Neural cell (in vitro differentiated cells): ENCODE measurements at regions not wholly inside any gene's neighbourhood (a gene's known extent, or its start where the extent isn't known, plus 50 kb on each side); places are given as distances from the start of the nearest gene placed in this dataset.

Experiments
- H2AFZ ChIP-seq: fragments of 200-600, 300-800 bp; sonication (generic), shearing (Covaris generic); 2 replicates; pipeline ENCODE4 v1.6.0; 2014; ENCODE audit warnings: low read depth, mild to moderate bottlenecking, antibody characterized with exemption, low read length, moderate library complexity
- H3F3A ChIP-seq: fragments of 200-600 bp; shearing (Covaris generic); 2 replicates; pipeline ENCODE4 v1.6.1; 2016; ENCODE audit warnings: mild to moderate bottlenecking, moderate library complexity, mixed read lengths, antibody characterized with exemption, low read length; ENCODE audit not compliant: insufficient read depth, poor library complexity, severe bottlenecking
- H3K27ac ChIP-seq: fragments of 200-600, 300-800 bp; sonication (generic), shearing (Covaris generic); 2 replicates; pipeline ENCODE4 v1.5.1; 2014; ENCODE audit warnings: mild to moderate bottlenecking, low read length, moderate library complexity
- H3K27me3 ChIP-seq: fragments of 300-800, 200-600 bp; sonication (generic), shearing (Covaris generic); 2 replicates; pipeline ENCODE4 v1.6.0; 2014; ENCODE audit warnings: mild to moderate bottlenecking, low read depth, low read length, moderate library complexity; ENCODE audit not compliant: insufficient read depth
- H3K36me3 ChIP-seq: fragments of 300-800, 200-600 bp; sonication (generic), shearing (Covaris generic); 2 replicates; pipeline ENCODE4 v1.5.1; 2014; ENCODE audit warnings: mild to moderate bottlenecking, antibody characterized with exemption, low read length, moderate library complexity; ENCODE audit not compliant: insufficient read depth
- H3K4me2 ChIP-seq: fragments of 300-800, 200-600 bp; sonication (generic), shearing (Covaris generic); 2 replicates; pipeline ENCODE4 v1.6.0; 2014; ENCODE audit warnings: mild to moderate bottlenecking, low read length
- H3K4me3 ChIP-seq: fragments of 300-800, 200-600 bp; sonication (generic), shearing (Covaris generic); 2 replicates; pipeline ENCODE4 v1.5.1; 2014; ENCODE audit warnings: mild to moderate bottlenecking, low read length, moderate library complexity
- H3K79me2 ChIP-seq: fragments of 200-600 bp; shearing (Covaris generic); replicated peaks from 2 replicates; pipeline ENCODE4 v1.6.0; 2014; ENCODE audit warnings: mild to moderate bottlenecking, low read length, moderate library complexity; ENCODE audit not compliant: insufficient read depth
- H3K9ac ChIP-seq: fragments of 300-800, 200-600 bp; sonication (generic), shearing (Covaris generic); 2 replicates; pipeline ENCODE4 v1.6.1; 2016; ENCODE audit warnings: mild to moderate bottlenecking, low read length, mixed read lengths
- H3K9me2 ChIP-seq: fragments of 200-600 bp; shearing (Covaris generic); 2 replicates; pipeline ENCODE4 v1.6.1; 2016; ENCODE audit warnings: mild to moderate bottlenecking, low read length, mixed read lengths; ENCODE audit not compliant: insufficient read depth
- H3K9me3 ChIP-seq: fragments of 200-600, 300-800 bp; sonication (generic), shearing (Covaris generic); 2 replicates; pipeline ENCODE4 v1.6.1; 2016; ENCODE audit warnings: mild to moderate bottlenecking, mixed run types, low read length, moderate library complexity, mixed read lengths
- H4K20me1 ChIP-seq: fragments of 200-600 bp; shearing (Covaris generic); 2 replicates; pipeline ENCODE4 v1.6.1; 2016; ENCODE audit warnings: mild to moderate bottlenecking, mixed run types; ENCODE audit not compliant: insufficient read depth
- EP300 ChIP-seq: fragments of 450-650 bp; conservative IDR thresholded peaks from 2 replicates; pipeline ENCODE4 v1.6.1; 2014; ENCODE audit warnings: antibody characterized with exemption, mild to moderate bottlenecking, moderate library complexity; ENCODE audit not compliant: poor library complexity, severe bottlenecking
- EZH2 ChIP-seq: fragments of 200-600, 300-800 bp; shearing (Covaris generic), sonication (generic); IDR thresholded peaks from 2 replicates; pipeline ENCODE4 v1.6.1; 2014; ENCODE audit warnings: antibody characterized with exemption, low read length, borderline replicate concordance, mild to moderate bottlenecking; ENCODE audit not compliant: insufficient read depth, poor library complexity, severe bottlenecking
- MXI1 ChIP-seq: fragments of 450-650 bp; conservative IDR thresholded peaks from 2 replicates; pipeline ENCODE4 v1.6.1; 2014; ENCODE audit warnings: antibody characterized with exemption, mild to moderate bottlenecking; ENCODE audit not compliant: poor library complexity, severe bottlenecking
- POLR2AphosphoS5 ChIP-seq: IDR thresholded peaks from 2 replicates; pipeline ENCODE4 v1.6.1; 2012
- RAD21 ChIP-seq: fragments of 450-650 bp; conservative IDR thresholded peaks from 2 replicates; pipeline ENCODE4 v1.6.1; 2014; ENCODE audit warnings: antibody characterized with exemption, mild to moderate bottlenecking, moderate library complexity
- SMC3 ChIP-seq: fragments of 450-650 bp; conservative IDR thresholded peaks from 2 replicates; pipeline ENCODE4 v1.6.1; 2014; ENCODE audit warnings: antibody characterized with exemption, mild to moderate bottlenecking, moderate library complexity; ENCODE audit not compliant: poor library complexity
- TAF1 ChIP-seq: IDR thresholded peaks from 2 replicates; pipeline ENCODE4 v1.6.1; 2012; ENCODE audit warnings: low read depth
- TF ChIP-seq, protein P1 (sequence below): IDR thresholded peaks from 2 replicates; pipeline ENCODE4 v1.6.1; 2012; ENCODE audit warnings: borderline replicate concordance
- TF ChIP-seq, protein P2 (sequence below): fragments of 450-650 bp; IDR thresholded peaks from 2 replicates; pipeline ENCODE4 v1.5.1; 2014; ENCODE audit warnings: antibody characterized with exemption, mild to moderate bottlenecking, moderate library complexity; ENCODE audit not compliant: poor library complexity, severe bottlenecking

DNA sequence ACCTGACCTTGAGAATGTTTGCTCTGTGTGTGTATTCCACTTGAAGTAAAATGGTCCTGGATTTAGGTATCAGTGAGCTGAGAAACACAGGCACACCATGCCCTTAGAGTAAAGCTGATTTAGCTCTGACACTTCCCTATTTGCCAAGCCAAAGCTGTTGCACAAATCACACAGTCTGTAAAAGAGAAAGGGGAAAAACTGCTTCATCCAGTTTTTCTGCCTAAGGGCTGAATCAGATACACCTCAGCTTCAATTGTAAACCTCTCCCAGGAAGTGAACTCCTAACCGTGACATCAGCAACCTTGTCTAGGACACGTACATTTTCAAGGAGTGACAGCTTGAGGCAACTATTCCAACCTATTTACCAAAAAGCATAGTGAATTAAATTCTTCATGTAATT is 150.4 kb downstream of the NR4A2 start:
- Histone ChIP-seq H3K27ac (no peak overlapping the region), H4K20me1 (no peaks in the 10 kb centered on the region), H3K4me3 (no peak overlapping the region), H3K9me2 (no peaks in the 10 kb centered on the region), H2AFZ (no peak overlapping the region), H3K4me2 (no peak overlapping the region), H3K27me3 (no peaks in the 10 kb centered on the region), H3K36me3 (no peaks in the 10 kb centered on the region), H3K9ac (no peak overlapping the region), H3F3A (no peaks in the 10 kb centered on the region), H3K9me3 (no peaks in the 10 kb centered on the region), H3K79me2 (no peaks in the 10 kb centered on the region)
- TF ChIP-seq POLR2AphosphoS5 = no peak
- no peak for TF ChIP-seq EZH2
- TF ChIP-seq, protein P1, sequence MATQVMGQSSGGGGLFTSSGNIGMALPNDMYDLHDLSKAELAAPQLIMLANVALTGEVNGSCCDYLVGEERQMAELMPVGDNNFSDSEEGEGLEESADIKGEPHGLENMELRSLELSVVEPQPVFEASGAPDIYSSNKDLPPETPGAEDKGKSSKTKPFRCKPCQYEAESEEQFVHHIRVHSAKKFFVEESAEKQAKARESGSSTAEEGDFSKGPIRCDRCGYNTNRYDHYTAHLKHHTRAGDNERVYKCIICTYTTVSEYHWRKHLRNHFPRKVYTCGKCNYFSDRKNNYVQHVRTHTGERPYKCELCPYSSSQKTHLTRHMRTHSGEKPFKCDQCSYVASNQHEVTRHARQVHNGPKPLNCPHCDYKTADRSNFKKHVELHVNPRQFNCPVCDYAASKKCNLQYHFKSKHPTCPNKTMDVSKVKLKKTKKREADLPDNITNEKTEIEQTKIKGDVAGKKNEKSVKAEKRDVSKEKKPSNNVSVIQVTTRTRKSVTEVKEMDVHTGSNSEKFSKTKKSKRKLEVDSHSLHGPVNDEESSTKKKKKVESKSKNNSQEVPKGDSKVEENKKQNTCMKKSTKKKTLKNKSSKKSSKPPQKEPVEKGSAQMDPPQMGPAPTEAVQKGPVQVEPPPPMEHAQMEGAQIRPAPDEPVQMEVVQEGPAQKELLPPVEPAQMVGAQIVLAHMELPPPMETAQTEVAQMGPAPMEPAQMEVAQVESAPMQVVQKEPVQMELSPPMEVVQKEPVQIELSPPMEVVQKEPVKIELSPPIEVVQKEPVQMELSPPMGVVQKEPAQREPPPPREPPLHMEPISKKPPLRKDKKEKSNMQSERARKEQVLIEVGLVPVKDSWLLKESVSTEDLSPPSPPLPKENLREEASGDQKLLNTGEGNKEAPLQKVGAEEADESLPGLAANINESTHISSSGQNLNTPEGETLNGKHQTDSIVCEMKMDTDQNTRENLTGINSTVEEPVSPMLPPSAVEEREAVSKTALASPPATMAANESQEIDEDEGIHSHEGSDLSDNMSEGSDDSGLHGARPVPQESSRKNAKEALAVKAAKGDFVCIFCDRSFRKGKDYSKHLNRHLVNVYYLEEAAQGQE = no peak
- no peak for TF ChIP-seq SMC3
- TF ChIP-seq MXI1 = no peak
- TF ChIP-seq, protein P2, sequence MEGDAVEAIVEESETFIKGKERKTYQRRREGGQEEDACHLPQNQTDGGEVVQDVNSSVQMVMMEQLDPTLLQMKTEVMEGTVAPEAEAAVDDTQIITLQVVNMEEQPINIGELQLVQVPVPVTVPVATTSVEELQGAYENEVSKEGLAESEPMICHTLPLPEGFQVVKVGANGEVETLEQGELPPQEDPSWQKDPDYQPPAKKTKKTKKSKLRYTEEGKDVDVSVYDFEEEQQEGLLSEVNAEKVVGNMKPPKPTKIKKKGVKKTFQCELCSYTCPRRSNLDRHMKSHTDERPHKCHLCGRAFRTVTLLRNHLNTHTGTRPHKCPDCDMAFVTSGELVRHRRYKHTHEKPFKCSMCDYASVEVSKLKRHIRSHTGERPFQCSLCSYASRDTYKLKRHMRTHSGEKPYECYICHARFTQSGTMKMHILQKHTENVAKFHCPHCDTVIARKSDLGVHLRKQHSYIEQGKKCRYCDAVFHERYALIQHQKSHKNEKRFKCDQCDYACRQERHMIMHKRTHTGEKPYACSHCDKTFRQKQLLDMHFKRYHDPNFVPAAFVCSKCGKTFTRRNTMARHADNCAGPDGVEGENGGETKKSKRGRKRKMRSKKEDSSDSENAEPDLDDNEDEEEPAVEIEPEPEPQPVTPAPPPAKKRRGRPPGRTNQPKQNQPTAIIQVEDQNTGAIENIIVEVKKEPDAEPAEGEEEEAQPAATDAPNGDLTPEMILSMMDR = no peak
- no peak for TF ChIP-seq EP300
- TF ChIP-seq TAF1 = no peak
- no peak for TF ChIP-seq RAD21

DNA sequence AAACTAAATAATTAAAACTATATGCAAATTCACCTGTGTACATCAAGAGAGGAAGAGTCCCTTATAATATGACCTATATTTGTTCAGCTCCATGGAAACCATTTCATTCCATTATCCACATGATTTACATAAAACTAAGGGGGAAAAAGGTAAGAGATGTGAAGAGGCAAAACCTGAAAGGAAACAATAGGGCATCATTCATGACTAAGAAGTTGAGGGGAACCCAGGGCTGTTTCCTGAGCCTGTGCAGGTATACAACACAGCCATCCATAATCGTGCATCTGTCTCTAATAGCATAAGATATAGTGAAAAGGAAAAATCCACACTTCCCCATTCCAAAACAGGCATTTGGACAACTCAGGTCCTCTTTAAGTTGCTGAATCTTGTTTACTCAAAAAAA is 151.3 kb downstream of the NR4A2 start:
- no peaks in the 10 kb centered on the region for H4K20me1 ChIP-seq
- H3K27ac ChIP-seq = no peak overlapping the region
- no peak overlapping the region for H2AFZ ChIP-seq
- H3K4me2 ChIP-seq = no peak overlapping the region
- no peaks in the 10 kb centered on the region for H3K36me3 ChIP-seq
- H3F3A ChIP-seq = no peaks in the 10 kb centered on the region
- no peak overlapping the region for H3K9ac ChIP-seq
- no peaks in the 10 kb centered on the region for H3K27me3 ChIP-seq
- H3K9me2 ChIP-seq = no peaks in the 10 kb centered on the region
- TF ChIP-seq SMC3 = no peak
- no peak for TF ChIP-seq EZH2
- TF ChIP-seq EP300 = no peak
- no peak for TF ChIP-seq RAD21
- no peak for TF ChIP-seq MXI1
- TF ChIP-seq, protein P1 = no peak
- no peak for TF ChIP-seq POLR2AphosphoS5
- TF ChIP-seq TAF1 = no peak
- TF ChIP-seq, protein P2 = no peak
- H3K4me3 ChIP-seq = no peak overlapping the region
- no peaks in the 10 kb centered on the region for H3K9me3 ChIP-seq
- H3K79me2 ChIP-seq = no peaks in the 10 kb centered on the region
